ENCODE measurements at regions not wholly inside any gene's neighbourhood (a gene's known extent, or its start where the extent isn't known, plus 50 kb on each side); places are given as distances from the start of the nearest gene placed in this dataset.

DNA sequence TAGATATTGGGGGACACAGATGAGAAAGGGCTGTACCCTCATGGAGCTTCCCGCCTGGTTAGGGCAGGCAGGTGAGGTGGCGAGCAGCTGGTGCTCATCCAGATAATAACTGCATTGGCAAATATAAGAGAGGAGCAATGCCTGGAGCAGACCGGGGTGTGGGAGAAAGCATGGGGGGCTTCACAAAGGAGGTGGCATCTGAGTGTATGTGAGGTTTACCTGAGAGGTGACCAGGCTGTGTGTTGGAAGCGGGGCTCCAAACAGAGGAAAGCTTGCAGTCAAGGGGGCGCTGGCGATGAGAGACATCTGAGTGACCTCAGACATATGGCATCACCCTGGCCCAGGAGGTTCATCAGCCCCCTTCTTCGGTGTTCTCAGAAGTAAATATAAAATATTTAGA lies 72.1 kb upstream of the PMEPA1 start:
- TF ChIP-seq, protein P1, sequence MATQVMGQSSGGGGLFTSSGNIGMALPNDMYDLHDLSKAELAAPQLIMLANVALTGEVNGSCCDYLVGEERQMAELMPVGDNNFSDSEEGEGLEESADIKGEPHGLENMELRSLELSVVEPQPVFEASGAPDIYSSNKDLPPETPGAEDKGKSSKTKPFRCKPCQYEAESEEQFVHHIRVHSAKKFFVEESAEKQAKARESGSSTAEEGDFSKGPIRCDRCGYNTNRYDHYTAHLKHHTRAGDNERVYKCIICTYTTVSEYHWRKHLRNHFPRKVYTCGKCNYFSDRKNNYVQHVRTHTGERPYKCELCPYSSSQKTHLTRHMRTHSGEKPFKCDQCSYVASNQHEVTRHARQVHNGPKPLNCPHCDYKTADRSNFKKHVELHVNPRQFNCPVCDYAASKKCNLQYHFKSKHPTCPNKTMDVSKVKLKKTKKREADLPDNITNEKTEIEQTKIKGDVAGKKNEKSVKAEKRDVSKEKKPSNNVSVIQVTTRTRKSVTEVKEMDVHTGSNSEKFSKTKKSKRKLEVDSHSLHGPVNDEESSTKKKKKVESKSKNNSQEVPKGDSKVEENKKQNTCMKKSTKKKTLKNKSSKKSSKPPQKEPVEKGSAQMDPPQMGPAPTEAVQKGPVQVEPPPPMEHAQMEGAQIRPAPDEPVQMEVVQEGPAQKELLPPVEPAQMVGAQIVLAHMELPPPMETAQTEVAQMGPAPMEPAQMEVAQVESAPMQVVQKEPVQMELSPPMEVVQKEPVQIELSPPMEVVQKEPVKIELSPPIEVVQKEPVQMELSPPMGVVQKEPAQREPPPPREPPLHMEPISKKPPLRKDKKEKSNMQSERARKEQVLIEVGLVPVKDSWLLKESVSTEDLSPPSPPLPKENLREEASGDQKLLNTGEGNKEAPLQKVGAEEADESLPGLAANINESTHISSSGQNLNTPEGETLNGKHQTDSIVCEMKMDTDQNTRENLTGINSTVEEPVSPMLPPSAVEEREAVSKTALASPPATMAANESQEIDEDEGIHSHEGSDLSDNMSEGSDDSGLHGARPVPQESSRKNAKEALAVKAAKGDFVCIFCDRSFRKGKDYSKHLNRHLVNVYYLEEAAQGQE (IDR thresholded peaks at IDR 0.05; ENCODE audit: unreplicated experiment): no peak
- no peak for TF ChIP-seq POLR2AphosphoS5 (IDR thresholded peaks at IDR 0.05; ENCODE audit: low read depth)
- TF ChIP-seq CTCF (conservative IDR thresholded peaks at IDR 0.05; ENCODE audit: low read depth in 2 of 2): no peak
- TF ChIP-seq CREB1 (CRISPR knock-in tag; IDR thresholded peaks at IDR 0.05; ENCODE audit: low read depth): no peak
- TF ChIP-seq ZNF114 (CRISPR knock-in tag; IDR thresholded peaks at IDR 0.05): no peak
- TF ChIP-seq EZH2 (IDR thresholded peaks at IDR 0.05; ENCODE audit: low read depth, unreplicated experiment): no peak
- no peak for TF ChIP-seq ZNF331 (CRISPR knock-in tag; IDR thresholded peaks at IDR 0.05; ENCODE audit: low read depth)
- TF ChIP-seq NANOG (IDR thresholded peaks at IDR 0.05; ENCODE audit: borderline replicate concordance): no peak
- TF ChIP-seq, protein P2, sequence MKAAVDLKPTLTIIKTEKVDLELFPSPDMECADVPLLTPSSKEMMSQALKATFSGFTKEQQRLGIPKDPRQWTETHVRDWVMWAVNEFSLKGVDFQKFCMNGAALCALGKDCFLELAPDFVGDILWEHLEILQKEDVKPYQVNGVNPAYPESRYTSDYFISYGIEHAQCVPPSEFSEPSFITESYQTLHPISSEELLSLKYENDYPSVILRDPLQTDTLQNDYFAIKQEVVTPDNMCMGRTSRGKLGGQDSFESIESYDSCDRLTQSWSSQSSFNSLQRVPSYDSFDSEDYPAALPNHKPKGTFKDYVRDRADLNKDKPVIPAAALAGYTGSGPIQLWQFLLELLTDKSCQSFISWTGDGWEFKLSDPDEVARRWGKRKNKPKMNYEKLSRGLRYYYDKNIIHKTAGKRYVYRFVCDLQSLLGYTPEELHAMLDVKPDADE (IDR thresholded peaks at IDR 0.05): no peak
- TF ChIP-seq, protein P3, sequence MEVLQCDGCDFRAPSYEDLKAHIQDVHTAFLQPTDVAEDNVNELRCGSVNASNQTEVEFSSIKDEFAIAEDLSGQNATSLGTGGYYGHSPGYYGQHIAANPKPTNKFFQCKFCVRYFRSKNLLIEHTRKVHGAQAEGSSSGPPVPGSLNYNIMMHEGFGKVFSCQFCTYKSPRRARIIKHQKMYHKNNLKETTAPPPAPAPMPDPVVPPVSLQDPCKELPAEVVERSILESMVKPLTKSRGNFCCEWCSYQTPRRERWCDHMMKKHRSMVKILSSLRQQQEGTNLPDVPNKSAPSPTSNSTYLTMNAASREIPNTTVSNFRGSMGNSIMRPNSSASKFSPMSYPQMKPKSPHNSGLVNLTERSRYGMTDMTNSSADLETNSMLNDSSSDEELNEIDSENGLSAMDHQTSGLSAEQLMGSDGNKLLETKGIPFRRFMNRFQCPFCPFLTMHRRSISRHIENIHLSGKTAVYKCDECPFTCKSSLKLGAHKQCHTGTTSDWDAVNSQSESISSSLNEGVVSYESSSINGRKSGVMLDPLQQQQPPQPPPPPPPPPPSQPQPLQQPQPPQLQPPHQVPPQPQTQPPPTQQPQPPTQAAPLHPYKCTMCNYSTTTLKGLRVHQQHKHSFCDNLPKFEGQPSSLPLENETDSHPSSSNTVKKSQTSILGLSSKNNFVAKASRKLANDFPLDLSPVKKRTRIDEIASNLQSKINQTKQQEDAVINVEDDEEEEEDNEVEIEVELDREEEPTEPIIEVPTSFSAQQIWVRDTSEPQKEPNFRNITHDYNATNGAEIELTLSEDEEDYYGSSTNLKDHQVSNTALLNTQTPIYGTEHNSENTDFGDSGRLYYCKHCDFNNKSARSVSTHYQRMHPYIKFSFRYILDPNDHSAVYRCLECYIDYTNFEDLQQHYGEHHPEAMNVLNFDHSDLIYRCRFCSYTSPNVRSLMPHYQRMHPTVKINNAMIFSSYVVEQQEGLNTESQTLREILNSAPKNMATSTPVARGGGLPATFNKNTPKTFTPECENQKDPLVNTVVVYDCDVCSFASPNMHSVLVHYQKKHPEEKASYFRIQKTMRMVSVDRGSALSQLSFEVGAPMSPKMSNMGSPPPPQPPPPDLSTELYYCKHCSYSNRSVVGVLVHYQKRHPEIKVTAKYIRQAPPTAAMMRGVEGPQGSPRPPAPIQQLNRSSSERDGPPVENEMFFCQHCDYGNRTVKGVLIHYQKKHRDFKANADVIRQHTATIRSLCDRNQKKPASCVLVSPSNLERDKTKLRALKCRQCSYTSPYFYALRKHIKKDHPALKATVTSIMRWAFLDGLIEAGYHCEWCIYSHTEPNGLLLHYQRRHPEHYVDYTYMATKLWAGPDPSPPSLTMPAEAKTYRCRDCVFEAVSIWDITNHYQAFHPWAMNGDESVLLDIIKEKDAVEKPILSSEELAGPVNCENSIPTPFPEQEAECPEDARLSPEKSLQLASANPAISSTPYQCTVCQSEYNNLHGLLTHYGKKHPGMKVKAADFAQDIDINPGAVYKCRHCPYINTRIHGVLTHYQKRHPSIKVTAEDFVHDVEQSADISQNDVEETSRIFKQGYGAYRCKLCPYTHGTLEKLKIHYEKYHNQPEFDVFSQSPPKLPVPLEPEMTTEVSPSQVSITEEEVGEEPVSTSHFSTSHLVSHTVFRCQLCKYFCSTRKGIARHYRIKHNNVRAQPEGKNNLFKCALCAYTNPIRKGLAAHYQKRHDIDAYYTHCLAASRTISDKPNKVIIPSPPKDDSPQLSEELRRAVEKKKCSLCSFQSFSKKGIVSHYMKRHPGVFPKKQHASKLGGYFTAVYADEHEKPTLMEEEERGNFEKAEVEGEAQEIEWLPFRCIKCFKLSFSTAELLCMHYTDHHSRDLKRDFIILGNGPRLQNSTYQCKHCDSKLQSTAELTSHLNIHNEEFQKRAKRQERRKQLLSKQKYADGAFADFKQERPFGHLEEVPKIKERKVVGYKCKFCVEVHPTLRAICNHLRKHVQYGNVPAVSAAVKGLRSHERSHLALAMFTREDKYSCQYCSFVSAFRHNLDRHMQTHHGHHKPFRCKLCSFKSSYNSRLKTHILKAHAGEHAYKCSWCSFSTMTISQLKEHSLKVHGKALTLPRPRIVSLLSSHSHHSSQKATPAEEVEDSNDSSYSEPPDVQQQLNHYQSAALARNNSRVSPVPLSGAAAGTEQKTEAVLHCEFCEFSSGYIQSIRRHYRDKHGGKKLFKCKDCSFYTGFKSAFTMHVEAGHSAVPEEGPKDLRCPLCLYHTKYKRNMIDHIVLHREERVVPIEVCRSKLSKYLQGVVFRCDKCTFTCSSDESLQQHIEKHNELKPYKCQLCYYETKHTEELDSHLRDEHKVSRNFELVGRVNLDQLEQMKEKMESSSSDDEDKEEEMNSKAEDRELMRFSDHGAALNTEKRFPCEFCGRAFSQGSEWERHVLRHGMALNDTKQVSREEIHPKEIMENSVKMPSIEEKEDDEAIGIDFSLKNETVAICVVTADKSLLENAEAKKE (CRISPR knock-in tag; IDR thresholded peaks at IDR 0.05): no peak
- TF ChIP-seq JUNB (IDR thresholded peaks at IDR 0.05; ENCODE audit: unreplicated experiment): no peak
- TF ChIP-seq EZH2phosphoT487 (IDR thresholded peaks at IDR 0.05; ENCODE audit: unreplicated experiment): no peak
- no peak for TF ChIP-seq STAT1 (IDR thresholded peaks at IDR 0.05; ENCODE audit: unreplicated experiment)

More for the DNA sequence above, 72.1 kb upstream of the PMEPA1 start:
- no peak overlapping the region for H3K4me2 ChIP-seq
- no peaks in the 10 kb centered on the region for H4K20me1 ChIP-seq (replicated peaks; ENCODE audit: insufficient read depth)
- no peak overlapping the region for H3K27ac ChIP-seq (ENCODE audit: low read depth)
- H3F3A ChIP-seq (replicated peaks; ENCODE audit: low read depth): no peaks in the 10 kb centered on the region
- DNase-seq (ENCODE audit: low spot score) (no peak), ATAC-seq (no peak)
- no peaks in the 10 kb centered on the region for H3K36me3 ChIP-seq (ENCODE audit: insufficient read depth)
- H3K9me2 ChIP-seq (ENCODE audit: insufficient read depth): peaks cover 6% of the 10 kb centered on the region; the same call in 1 of the 2 replicates
- Mint-ChIP-seq H3K4me1 (peaks cover 7% of the 10 kb centered on the region), H3K27me3 (ENCODE audit: insufficient read depth, low read depth, poor library complexity) (peaks cover 4% of the 10 kb centered on the region), H3K4me3 (no peak overlapping the region), H3K27ac (no peak overlapping the region), H3K9me3 (no peaks in the 10 kb centered on the region), H3K36me3 (ENCODE audit: low read depth) (no peaks in the 10 kb centered on the region)
- no peaks in the 10 kb centered on the region for H3K79me2 ChIP-seq (replicated peaks; ENCODE audit: insufficient read depth)
- no peaks in the 10 kb centered on the region for H3K27me3 ChIP-seq (ENCODE audit: insufficient read depth)
- no peak overlapping the region for H3K4me3 ChIP-seq
- peaks cover 5% of the 10 kb centered on the region; the same call in 1 of the 2 replicates for H3K4me1 ChIP-seq (ENCODE audit: insufficient read depth)
- no peak overlapping the region for H2AFZ ChIP-seq
